Epithelial cell of esophagus (primary cell): ENCODE measurements at regions not wholly inside any gene's neighbourhood (a gene's known extent, or its start where the extent isn't known, plus 50 kb on each side); places are given as distances from the start of the nearest gene placed in this dataset.

ENCODE experiments used
- DNase-seq: peaks from one replicate; pipeline ENCODE4 v3.0.0; 2010; ENCODE audit warnings: low read depth
- H3K4me3 ChIP-seq: 2 replicates; pipeline ENCODE4 v1.5.1; 2011; ENCODE audit warnings: mild to moderate bottlenecking, low read length, control low read depth
- CTCF ChIP-seq: IDR thresholded peaks from 2 replicates; pipeline ENCODE4 v1.5.1; 2011; ENCODE audit warnings: low read depth, mild to moderate bottlenecking, low read length, control low read depth, inconsistent platforms; ENCODE audit not compliant: insufficient read depth; ENCODE audit errors: missing control alignments

GRCh38 chr11:62062223-62062861 is 61.5 kb upstream of the INCENP start:
- H3K4me3 ChIP-seq: no peak overlapping the region
- TF ChIP-seq CTCF: no peak
- no peak for DNase-seq

GRCh38 chr11:62061356-62062222 is 62.2 kb upstream of the INCENP start:
- H3K4me3 ChIP-seq: no peak overlapping the region
- peak; percentile 60 for DNase-seq
- peak; percentile 60 for TF ChIP-seq CTCF

GRCh38 chr11:62057069-62057468 is 66.7 kb upstream of the INCENP start:
- H3K4me3 ChIP-seq: no peak overlapping the region
- no peak for TF ChIP-seq CTCF
- no peak for DNase-seq

- TF ChIP-seq CTCF: no peak
- H3K4me3 ChIP-seq: no peak overlapping the region
- DNase-seq: no peak
Measured at GRCh38 chr11:62055970-62056369, 67.8 kb upstream of the INCENP start.

- no peak overlapping the region for H3K4me3 ChIP-seq
- peak; percentile 85 for DNase-seq
- TF ChIP-seq CTCF: peak; percentile 68
Measured at GRCh38 chr11:62054484-62055121, 69.2 kb upstream of the INCENP start.

- H3K4me3 ChIP-seq: no peak overlapping the region
- no peak for DNase-seq
- no peak for TF ChIP-seq CTCF
Measured at GRCh38 chr11:62054081-62054480, 69.7 kb upstream of the INCENP start.
